ENCODE measurements at regions not wholly inside any gene's neighbourhood (a gene's known extent, or its start where the extent isn't known, plus 50 kb on each side); places are given as distances from the start of the nearest gene placed in this dataset.

DNA sequence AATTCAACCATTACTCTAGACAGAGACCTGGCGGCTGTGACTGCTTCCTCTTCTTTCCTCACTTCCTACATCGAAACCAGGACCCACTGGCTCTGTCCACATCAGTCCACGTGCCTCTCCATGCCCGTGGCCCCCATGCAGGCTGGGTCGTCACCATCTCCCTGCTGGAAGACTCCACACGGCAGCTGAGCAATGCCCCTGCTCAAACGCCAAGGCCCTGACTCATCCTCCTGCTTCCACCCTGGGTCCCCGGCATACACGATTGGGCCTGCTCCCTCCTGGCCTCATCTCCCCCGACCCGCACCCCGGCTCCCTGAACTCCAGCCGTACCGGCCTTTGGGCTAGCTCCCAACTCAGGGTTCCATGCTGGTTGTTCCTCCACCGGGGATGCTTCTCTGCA lies 67.2 kb upstream of the IER5L start:
- TF ChIP-seq CTCF (IDR thresholded peaks at IDR 0.05 in 8 of 11, conservative IDR thresholded peaks at IDR 0.05 in 3 of 11): no peak
- no peak for TF ChIP-seq POLR2A (IDR thresholded peaks at IDR 0.05)
